Mucosa of rectum (tissue), 2 donors: ENCODE measurements at regions not wholly inside any gene's neighbourhood (a gene's known extent, or its start where the extent isn't known, plus 50 kb on each side); places are given as distances from the start of the nearest gene placed in this dataset.

Experiments used
- H3K27ac ChIP-seq, 2 donors: one replicate each; pipeline ENCODE4 v1.7.0; 2013; ENCODE audit warnings: inconsistent platforms in 2 of 2, low read depth in 2 of 2, low read length in 2 of 2
- H3K27me3 ChIP-seq, 2 donors: one replicate each; pipeline ENCODE4 v1.7.0; 2013; ENCODE audit warnings: low read length in 2 of 2; ENCODE audit not compliant: control insufficient read depth in 2 of 2, insufficient read depth in 2 of 2
- H3K36me3 ChIP-seq, 2 donors: one replicate each; pipeline ENCODE4 v1.7.0; 2013; ENCODE audit warnings: low read length in 2 of 2; ENCODE audit not compliant: control insufficient read depth in 2 of 2, insufficient read depth in 2 of 2
- H3K4me1 ChIP-seq, 2 donors: one replicate each; pipeline ENCODE4 v1.7.0; 2013; ENCODE audit warnings: low read length in 2 of 2, mild to moderate bottlenecking in 1 of 2; ENCODE audit not compliant: control insufficient read depth in 2 of 2, insufficient read depth in 2 of 2
- H3K4me3 ChIP-seq, 2 donors: one replicate each; pipeline ENCODE4 v1.7.0; 2013; ENCODE audit warnings: low read length in 2 of 2
- H3K9ac ChIP-seq, 2 donors: one replicate each; pipeline ENCODE4 v1.7.0; 2013; ENCODE audit warnings: low read length in 2 of 2, low read depth in 1 of 2, mild to moderate bottlenecking in 1 of 2
- H3K9me3 ChIP-seq, 2 donors: one replicate each; pipeline ENCODE4 v1.7.0; 2013; ENCODE audit warnings: low read length in 2 of 2; ENCODE audit not compliant: control insufficient read depth in 2 of 2
- donor health status: healthy.
- donor health status: Normal muscosa, but diverticular disease.

- no peak overlapping the region for H3K27ac ChIP-seq
- H3K4me1 ChIP-seq = no peaks in the 10 kb centered on the region
- no peak overlapping the region for H3K9ac ChIP-seq
- H3K27me3 ChIP-seq = no peaks in the 10 kb centered on the region
- no peak overlapping the region for H3K4me3 ChIP-seq
- no peaks in the 10 kb centered on the region for H3K9me3 ChIP-seq
- no peaks in the 10 kb centered on the region for H3K36me3 ChIP-seq
These were observed 229.9 kb upstream of the MAGI2 start for GRCh38 chr7:79683185-79683890.

DNA sequence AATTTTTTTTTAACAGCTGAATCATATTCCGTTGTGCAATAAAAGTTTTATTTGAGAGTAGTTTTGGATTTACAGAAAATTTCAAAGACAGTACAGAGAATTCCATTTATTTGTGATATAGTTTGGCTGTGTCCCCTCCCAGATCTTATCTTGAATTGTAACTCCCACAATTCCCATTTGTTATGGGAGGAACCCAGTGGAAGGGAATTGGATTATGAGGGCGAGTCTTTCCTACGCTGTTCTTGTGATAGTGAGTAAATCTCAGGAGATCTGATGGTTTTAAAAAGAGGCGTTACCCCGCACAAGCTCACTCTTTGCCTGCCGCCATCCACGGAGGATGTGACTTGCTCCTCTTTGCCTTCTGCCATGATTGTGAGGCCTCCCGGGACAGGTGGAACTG, 228.0 kb upstream of the MAGI2 start:
- no peaks in the 10 kb centered on the region for H3K4me1 ChIP-seq
- H3K9ac ChIP-seq = no peak overlapping the region
- H3K27me3 ChIP-seq = no peaks in the 10 kb centered on the region
- no peaks in the 10 kb centered on the region for H3K36me3 ChIP-seq
- no peaks in the 10 kb centered on the region for H3K9me3 ChIP-seq
- H3K27ac ChIP-seq = no peak overlapping the region
- no peak overlapping the region for H3K4me3 ChIP-seq

- Histone ChIP-seq H3K27ac (no peak overlapping the region), H3K9me3 (no peaks in the 10 kb centered on the region), H3K27me3 (no peaks in the 10 kb centered on the region), H3K4me1 (peaks cover 0 to 7% of the 10 kb centered on the region in 2 donors), H3K4me3 (no peak overlapping the region), H3K9ac (no peak overlapping the region), H3K36me3 (no peaks in the 10 kb centered on the region)
These were observed 220.5 kb upstream of the MAGI2 start for GRCh38 chr7:79673969-79674368.

GRCh38 chr7:79673421-79673820, 220.0 kb upstream of the MAGI2 start:
- Histone ChIP-seq H3K9ac (no peak overlapping the region), H3K27ac (no peak overlapping the region), H3K4me1 (peaks cover 0 to 7% of the 10 kb centered on the region in 2 donors), H3K4me3 (no peak overlapping the region), H3K36me3 (no peaks in the 10 kb centered on the region), H3K27me3 (no peaks in the 10 kb centered on the region), H3K9me3 (no peaks in the 10 kb centered on the region)

GRCh38 chr7:79668292-79668691, 214.8 kb upstream of the MAGI2 start:
- no peak overlapping the region for H3K4me3 ChIP-seq
- H3K36me3 ChIP-seq = no peaks in the 10 kb centered on the region
- no peak overlapping the region for H3K27ac ChIP-seq
- H3K9me3 ChIP-seq = no peaks in the 10 kb centered on the region
- peaks cover 0 to 1% of the 10 kb centered on the region in 2 donors for H3K4me1 ChIP-seq
- H3K27me3 ChIP-seq = no peaks in the 10 kb centered on the region
- H3K9ac ChIP-seq = no peak overlapping the region

DNA sequence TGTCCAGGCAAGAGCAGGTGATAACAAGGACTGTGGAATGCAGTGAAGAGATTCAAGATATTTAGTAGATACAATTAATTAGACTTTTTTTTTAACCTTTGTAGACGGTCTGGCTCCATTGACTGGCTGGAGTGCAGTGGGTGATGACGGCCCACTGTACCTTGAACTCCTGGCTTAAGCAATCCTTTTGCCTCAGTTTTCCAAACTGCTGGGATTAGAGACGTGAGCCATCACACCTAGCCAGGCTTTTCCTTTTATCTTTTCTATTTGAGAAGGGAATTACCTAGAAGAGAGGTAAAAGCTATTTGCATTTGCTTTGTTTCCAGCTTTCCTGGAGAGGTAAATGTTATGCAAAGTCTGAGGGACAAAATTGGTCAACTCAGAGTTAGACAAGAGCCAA, 213.0 kb upstream of the MAGI2 start:
- Histone ChIP-seq H3K36me3 (no peaks in the 10 kb centered on the region), H3K4me1 (no peaks in the 10 kb centered on the region), H3K27me3 (no peaks in the 10 kb centered on the region), H3K27ac (no peak overlapping the region), H3K4me3 (no peak overlapping the region), H3K9me3 (no peaks in the 10 kb centered on the region), H3K9ac (no peak overlapping the region)

DNA sequence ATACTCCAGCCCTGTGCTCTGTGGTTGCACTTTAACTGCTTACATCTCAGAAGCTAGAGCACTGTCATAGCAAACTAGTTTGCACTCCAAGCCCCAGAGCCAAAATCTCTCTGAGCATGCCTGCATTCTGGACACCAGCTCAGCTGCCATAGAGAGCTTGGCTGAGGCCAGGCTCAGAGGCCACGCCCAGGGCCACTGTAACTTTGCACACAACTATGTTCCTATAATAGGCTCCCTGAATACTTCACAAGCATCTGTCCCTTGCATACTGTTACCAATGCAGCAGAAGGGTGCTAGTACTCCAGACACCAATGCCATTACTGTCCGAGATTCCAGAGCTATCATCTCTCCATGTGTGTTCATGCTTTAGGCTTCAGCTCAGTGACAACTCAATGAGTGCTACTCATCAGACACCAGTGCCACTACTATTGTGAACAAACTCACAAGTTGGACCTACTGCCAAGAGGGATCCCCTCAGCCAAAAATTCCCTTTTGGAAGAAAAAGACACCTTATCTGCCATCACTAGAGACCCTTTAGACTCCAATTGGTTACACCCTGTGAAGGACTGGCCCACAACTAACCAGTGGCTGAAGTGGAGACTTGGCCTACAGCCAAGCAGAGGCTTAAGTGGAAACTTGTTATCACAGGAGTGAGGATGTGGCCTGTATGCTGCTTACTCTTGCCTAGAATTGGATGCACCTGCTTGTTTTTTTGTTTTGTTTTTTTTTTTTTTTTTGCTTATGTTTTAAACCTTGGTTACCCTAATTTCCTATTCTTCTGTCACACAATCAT, 211.6 kb upstream of the MAGI2 start:
- Histone ChIP-seq H3K27ac (no peak overlapping the region), H3K36me3 (no peaks in the 10 kb centered on the region), H3K9me3 (no peaks in the 10 kb centered on the region), H3K4me3 (no peak overlapping the region), H3K27me3 (no peaks in the 10 kb centered on the region), H3K4me1 (no peaks in the 10 kb centered on the region), H3K9ac (no peak overlapping the region)

DNA sequence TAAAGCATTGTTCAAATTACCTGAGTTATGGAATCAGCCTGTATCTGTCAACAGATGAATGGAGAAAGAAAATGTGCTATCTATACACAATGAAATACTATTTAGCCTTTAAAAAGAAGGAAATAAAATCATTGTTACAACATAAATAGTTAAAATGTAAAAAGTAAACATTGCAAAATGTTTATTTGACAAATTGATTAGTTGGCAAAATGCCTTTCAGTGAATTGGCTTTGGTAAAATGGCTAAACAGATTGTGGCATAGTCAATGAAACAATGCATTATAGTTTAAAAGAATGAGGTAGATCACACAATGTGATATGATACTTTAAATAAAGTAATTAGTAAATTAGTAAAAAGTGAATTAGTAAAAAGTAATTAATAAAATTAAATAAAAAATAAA, 204.8 kb upstream of the MAGI2 start:
- Histone ChIP-seq H3K9ac (no peak overlapping the region), H3K4me1 (no peaks in the 10 kb centered on the region), H3K4me3 (no peak overlapping the region)

GRCh38 chr7:79653136-79653631, 199.7 kb upstream of the MAGI2 start:
- H3K9ac ChIP-seq = no peak overlapping the region
- H3K4me1 ChIP-seq = no peaks in the 10 kb centered on the region
- no peak overlapping the region for H3K4me3 ChIP-seq

More for the DNA sequence above, 204.8 kb upstream of the MAGI2 start:
- Histone ChIP-seq H3K27me3 (no peaks in the 10 kb centered on the region), H3K27ac (no peak overlapping the region), H3K9me3 (no peaks in the 10 kb centered on the region), H3K36me3 (no peaks in the 10 kb centered on the region)

DNA sequence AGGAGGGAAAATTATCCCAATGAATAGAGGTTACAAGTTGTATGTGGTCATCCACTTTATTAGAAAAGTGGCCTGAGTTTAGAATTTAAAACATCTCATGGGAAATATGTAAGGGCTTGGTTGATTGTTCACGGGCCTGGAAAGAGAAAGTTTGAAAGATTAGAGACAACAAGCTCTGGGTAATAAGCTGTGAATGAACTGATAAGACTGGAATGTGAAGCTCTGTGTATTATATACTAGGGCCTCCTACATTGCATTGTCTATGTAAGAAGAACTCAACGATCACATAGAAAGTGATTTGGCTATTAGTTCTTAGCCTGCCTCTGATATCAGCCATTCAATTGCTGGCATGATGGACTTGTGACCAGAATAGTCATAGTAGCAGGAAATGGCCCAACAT, 199.2 kb upstream of the MAGI2 start:
- H3K4me1 ChIP-seq = no peaks in the 10 kb centered on the region
- no peaks in the 10 kb centered on the region for H3K9me3 ChIP-seq
- no peak overlapping the region for H3K27ac ChIP-seq
- no peaks in the 10 kb centered on the region for H3K27me3 ChIP-seq
- no peak overlapping the region for H3K4me3 ChIP-seq
- no peak overlapping the region for H3K9ac ChIP-seq
- H3K36me3 ChIP-seq = no peaks in the 10 kb centered on the region

More at GRCh38 chr7:79653136-79653631, 199.7 kb upstream of the MAGI2 start:
- Histone ChIP-seq H3K27me3 (no peaks in the 10 kb centered on the region), H3K9me3 (no peaks in the 10 kb centered on the region), H3K36me3 (no peaks in the 10 kb centered on the region), H3K27ac (no peak overlapping the region)
